Embryonic facial prominence (tissue), 1 donor: ENCODE measurements at regions not wholly inside any gene's neighbourhood (a gene's known extent, or its start where the extent isn't known, plus 50 kb on each side); places are given as distances from the start of the nearest gene placed in this dataset.

Experiments
- DNase-seq: peaks from one replicate; pipeline ENCODE4 v3.0.0-alpha.2; 2016; ENCODE audit errors: extremely low spot score

DNA sequence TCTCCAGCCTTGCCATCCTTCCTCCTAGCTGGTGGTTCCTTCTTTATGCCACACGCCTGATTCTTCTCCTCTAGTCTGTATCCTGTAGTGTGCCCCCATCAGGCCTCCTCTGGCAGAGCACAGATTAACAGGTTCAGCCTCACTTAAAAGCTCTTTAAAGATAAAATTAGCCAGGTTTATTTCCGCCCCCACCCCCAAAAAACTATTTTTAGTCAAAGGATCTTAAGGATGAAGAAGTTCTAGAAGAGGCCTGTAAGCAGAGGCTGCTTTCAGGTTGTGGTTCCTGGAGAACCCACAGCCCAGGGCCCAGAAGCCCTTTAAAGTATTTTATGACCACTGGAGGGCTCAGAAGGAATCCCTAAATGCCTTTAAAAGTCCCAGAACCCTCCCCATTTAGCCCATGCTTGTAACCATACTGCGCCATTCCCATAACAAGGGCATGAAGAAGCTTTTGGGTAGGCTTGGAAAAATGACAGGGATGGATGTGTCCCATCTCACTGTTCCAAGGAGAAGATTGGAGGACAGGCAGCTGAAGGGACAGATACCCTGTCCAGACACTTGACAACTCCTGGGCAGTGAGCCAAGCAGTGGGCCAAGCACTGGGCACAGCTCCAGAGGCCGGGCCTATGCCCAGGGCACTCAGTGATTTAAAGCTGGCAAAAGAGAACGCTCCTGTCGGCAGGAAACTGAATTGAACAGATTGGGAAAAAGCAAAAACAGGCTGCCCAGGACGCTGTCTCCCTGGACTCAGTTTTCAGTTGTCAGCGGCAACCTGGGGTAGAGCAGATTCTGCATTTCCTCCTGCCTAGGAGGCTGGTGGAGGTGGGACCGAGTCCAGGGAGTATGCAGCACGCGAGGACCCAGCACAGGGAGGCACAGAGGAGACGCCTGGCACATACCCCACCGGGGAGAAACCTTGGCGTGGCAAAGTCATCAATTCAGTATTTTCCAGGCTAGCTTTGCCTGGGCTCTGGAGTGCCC is 106.3 kb upstream of the SSBP2 start:
- DNase-seq, result no peak

DNA sequence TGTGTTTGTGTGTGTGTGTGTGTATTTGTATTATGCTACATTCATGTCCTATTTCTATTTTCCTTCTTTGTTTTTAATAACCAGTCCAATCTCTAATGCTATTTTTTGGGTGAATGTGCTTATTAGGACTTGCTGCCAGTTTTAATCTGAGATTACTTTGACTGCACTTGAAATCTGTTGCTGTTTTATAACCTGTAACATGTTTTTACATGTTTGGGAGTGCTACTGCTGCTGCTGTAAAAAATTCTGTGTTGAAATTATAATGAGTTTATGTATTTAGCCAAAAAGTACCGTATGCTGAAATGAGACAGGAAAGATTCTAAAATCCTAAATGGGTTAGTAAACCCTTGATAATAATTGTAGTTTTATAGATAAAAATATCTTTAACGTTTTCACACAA is 104.7 kb upstream of the SSBP2 start:
- no peak for DNase-seq

DNA sequence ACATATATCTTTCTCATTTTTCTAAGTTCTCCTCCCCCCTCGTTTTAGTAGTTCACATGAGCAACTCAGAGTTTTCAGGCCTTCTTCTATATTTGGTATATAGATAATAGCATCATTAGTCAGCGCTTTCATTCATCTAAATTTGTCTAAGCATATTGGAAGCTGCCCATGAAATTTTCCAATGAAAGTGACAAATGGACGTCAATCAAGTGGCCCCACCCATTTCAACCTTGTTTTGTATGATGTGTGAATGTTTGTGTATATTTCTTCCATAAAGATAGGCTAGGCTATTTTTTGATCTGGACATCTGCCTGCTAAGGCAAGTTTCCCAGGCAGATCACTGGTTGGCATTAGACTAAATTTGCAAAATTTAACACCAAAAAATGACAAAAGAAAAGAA is 104.0 kb upstream of the SSBP2 start:
- no peak for DNase-seq

DNA sequence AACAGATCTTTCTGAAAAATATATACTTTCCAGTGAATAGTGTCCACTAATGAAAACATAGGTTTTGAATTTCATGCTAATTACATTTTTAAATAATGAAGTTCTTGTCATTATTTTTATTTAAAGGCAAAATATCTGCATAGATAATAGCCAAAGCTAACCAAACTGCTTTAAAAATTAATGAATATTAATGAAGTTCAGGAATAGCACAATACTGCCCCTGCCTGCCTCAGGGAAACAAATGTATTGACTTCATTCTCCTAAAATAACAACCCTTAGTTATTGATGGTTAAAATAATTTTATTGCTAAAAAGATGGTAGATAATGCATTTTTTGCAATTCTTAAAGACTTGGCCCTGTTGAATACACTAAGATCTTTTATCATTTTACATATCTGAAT is 103.6 kb upstream of the SSBP2 start:
- DNase-seq, result no peak

DNA sequence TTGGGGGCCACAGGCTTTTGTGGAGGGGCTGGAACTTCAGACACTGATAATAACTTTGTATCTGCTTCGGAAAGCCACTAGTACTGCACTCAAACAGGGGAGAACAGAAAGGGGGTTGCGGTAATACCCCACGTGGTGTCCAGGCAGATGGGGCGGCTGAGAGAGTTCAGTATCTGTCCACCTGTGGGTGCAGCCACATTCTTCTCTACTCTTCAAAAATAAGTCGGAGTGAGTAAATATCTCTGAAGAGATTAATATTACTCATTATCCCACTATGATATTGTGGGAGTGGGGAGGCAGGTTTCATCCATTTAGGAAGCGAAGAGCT is 102.1 kb upstream of the SSBP2 start:
- DNase-seq, result no peak

DNA sequence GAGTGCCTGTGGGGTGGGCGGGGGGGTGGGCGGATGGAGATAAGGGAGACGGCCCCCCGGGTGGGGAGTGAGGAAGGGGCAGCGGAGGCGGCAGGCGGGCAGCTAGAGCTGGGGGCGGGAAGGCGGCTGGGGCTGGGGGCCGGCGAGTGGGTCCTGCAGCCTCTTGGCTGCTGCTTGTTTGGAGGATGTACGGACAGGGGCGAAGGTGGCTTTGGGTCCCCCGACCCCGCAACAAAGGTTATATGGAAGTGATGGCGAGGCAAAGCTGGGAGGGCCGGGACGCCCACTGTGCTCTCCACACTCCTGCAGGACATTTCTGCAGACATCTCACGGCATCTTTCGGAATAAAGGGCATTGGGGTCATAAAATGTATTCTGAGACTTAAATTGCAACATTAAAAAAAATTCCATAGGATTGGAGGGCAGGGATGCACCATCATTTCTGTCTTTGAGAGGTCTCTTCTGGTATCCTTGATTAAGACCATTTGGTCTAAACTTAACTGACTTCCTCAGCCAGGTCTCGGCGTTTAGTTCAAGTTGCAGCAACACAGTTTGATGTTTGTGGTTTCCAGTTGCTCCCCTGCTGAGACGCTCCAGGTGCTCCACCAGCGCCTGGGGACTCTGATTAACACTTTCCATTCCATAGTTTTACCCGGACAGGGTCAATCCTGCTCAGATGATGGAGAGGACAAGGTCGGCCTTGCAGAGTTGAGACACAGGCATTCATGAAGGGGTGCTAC is 101.6 kb upstream of the SSBP2 start:
- no peak for DNase-seq

DNA sequence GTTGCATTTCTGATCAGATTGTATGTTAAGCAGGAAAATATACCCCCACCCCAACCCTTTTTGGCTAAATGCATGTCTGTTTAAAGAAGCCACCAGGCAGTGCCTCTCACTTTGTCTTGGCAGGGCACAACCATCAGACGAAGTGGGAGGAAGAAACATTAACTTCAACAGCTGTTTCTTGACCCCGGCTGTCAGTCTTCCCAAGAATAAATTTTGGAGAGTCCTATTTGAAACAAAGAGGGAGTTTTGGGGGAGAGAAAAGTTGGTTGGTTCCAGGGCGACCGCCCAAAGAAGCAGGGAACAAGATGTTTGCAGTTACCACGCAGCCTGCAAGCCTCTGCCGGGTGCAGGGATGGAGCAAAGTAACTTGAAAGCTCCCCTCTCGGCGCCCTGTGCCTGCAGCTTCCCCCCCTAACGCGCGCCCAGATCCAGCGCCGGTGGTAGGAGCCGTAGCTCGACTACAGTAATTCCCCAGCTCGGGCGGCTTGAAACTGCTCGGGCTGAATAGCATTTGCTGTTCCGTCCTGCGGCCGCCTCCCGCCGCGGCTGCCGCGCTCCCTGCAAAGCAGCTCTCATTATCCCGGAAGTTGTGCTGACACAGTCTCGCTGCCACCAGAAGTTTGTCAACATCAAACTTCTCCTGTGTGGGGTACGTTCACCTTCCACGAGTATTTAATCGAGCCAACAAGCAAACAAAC is 100.7 kb upstream of the SSBP2 start:
- peak; percentile 95 for DNase-seq

DNA sequence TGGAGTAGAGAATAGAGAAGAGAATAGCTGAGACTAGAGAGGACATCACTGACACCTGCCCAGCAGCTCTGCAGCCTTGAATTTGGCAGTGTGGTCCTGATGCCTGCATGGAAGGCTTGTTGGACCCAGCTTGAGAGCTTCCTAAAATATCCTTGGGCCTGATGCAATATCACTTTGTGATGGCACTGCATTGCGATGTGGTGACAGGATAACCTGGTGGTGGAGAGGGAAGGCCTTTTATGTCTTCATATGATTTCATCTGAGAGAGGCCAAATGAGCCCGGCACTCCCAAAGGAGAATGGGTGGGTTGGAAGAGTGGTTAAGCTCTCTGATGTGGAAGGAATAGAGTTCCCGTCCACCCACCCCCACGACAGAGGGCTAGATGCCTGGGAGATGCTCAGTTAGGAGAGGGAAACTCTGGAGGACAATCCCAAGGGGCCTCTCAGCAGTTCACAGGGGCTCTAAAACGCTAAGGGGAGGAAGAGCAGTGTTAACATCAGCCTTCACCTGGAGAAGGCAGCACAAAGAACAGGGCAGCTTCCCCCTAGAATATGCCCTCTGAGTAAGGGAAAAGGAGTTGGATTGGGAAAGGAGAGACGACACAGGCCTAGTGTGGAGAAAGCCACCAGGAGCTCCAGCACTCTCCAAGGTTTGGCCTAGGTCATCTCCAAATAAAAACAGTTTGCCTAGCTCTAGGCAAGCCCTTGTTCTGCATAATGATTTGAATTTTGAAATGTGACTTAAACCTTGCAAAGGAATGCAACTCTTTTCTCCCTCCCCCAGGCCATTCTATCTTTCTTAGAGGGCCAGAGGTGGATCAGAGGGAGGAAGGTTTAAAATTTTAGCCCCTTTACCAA is 99.8 kb upstream of the SSBP2 start:
- DNase-seq, result no peak

DNA sequence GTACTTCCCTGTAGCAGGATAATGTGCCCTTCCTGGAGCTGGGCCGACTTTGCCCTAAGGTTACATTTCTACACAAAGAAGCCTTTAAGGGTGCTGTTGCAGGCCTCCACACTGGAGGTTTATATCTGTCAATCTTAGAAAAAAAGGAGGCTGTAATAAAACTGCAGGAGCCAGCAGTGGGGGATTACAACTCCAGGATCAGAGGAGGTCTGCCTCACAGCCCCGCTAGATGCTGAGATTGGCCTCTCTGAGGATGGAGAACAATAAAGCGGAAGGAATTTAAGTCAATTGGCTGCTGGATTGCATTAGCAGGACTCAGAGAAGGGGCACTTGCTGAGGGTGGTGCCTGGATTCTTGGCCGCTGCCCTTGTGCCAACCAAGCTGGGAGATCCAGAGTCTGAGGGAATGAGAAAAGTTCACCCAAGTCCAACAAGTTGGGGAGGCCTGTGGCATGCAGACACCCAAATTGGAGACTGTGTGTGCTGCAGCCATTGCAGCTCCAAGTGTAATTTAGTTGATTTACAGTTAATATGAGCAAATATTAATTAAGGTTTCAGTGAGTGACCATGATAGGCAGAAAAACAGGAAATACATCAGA is 99.0 kb upstream of the SSBP2 start:
- DNase-seq, result no peak

DNA sequence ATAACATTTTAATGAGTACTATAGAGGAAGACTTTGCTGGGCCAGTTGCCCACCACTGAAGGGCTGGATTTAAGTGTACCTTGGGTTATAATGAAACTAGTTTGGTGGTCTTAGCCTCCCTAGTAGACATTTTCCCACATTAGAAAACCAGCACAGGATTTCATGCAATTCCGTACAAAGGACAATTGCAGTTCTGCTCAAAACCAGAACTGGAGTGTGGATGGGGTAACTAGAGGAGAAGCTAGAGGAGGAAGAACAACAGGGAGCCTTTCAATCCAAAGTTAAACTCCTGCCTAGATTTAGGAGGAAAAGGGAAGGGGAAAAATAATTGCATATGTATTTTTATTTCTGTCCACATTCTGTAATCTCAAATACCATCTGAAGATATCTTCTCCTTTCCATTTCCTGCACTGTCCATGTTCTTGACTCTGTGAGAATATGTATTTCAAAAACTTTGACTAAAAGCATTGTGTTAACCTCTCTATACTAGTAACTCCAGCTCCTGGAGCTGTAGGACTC is 97.5 kb upstream of the SSBP2 start:
- DNase-seq, result no peak

DNA sequence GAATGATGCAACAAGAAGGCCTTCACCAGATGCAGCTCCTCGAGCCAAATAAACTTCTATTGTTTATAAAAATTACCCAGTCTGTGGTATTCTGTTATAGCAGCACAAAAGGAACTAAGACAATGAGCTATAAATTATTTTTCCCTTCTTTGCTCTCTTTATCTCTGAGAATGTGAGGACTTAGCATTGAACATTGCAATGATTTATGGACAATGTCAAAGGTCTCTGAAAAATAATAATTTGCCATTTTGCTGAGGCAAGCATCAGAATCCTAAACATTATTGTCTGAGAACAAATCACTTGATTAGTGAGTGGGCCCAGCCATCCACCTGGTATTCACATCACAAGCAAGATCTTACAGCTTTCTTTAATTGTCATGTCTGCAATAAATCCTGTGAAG is 95.4 kb upstream of the SSBP2 start:
- DNase-seq, result no peak

DNA sequence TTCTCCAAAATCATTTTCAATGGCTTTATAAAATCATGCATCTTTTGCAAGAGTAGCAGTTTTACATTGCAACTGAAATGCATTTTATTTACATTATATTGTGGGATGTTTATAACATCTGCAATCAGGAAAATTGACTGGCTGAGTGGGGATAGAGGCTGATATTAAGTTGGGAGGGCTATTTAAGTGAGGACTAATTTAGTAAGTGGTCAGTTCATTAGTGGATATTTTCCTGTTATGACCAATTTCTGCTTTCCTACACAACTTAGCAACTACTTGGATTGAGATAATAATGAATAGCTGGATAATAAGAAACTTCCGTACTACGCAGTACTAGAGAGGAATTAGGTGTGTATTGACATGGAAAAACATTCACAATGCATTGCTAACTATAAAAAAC is 92.9 kb upstream of the SSBP2 start:
- DNase-seq, result no peak

DNA sequence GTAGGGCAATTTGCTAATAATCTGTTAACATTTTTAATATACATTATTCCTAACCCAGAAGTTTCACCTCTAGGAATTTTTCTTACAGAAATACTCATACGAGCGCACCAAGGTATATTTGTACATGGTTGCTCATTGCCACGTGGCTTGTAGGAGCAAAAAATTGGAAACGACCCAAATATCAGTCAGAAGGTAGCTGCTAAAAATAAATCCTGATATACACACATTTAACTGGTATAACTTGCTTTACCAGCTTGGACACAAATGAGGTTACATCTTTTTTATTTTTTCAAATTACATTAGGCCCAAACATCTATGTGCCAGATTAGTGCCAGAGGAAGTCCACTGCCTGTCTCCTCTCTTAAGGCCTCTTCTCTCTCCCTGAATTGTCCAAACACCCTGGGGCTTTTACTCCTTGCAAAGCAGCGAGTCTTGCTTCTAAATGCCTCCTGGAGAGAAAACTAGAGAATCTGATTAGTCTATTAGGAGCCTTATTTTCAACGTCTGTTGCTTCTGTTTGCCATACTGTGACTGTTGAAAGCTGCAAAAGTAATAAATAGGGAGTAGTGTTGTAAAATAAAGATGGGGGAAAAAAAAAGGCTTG is 92.0 kb upstream of the SSBP2 start:
- DNase-seq, result no peak

DNA sequence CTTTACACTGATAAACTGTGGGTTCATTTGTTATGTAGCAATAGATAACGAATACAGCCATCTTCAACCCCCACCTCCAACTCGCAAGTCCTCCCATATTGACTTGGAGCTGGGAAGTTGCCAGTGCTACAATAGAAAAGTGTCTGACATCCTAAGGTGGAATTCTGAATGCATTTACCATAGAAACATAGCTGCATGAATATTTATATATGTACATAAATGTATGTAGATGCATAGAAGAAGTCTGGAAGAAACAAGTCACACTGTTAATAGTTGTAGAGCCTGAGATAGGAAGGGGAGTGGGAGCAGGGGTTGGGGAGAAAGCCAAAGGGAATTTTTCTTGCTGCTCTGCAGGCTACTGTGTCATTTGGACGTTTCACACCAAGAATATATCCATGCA is 88.1 kb upstream of the SSBP2 start:
- no peak for DNase-seq

DNA sequence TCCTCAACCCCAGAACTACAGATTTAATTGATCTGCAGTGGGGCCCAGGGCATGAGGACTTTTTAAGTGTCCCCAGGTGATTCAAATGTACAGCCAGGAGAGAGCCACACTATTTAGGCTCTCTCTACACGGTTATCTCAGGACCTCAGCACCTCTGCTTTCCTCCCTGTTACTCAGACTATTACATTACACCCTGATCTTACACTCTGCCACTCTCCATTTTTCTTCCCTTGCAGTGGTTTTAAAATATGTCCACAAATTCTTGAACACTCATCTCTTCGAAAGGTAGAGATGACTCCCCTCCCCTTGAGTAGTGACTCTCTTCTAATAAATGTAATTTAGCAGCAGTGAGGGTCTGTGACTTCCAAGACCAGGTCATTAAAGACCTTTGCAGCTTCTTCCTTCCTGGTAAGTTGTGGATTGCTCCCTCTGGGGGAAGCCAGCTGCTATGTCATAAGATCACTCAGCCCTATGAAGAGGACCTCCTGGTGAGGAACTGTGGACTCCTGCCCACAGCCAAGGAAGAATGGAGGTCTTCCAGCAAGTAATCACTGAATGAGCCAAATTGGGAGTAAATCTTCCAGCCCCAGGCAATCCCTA is 87.5 kb upstream of the SSBP2 start:
- no peak for DNase-seq

DNA sequence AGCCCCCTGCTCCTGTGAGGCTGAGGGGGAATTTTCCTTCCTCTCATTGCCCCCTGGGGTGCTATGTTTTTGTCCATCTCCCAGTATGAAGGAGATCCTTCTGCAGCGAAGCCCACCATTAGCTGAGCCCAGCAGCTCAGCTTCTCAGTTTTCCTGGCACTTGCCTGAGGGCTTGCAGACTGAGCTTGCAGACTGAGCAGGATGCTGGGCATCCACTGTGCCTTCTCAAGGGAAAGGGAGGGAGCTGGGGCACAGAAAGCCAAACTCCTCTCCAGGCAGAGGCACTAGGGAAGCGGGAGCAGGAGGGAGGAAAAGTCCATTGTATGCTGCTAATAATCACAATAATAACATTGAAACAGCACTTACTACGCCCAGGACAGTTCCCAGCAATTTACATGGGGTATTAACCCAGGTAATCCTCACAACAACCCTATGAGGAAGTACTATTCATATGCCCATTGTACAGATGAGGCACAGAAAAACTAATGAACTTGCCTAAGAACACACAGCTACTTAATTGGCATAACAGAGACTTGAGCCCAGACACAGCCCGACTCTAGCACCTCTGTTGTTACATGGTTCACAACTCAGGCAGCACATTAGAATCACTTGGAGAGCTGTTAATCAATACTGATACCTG is 86.9 kb upstream of the SSBP2 start:
- DNase-seq, result no peak

DNA sequence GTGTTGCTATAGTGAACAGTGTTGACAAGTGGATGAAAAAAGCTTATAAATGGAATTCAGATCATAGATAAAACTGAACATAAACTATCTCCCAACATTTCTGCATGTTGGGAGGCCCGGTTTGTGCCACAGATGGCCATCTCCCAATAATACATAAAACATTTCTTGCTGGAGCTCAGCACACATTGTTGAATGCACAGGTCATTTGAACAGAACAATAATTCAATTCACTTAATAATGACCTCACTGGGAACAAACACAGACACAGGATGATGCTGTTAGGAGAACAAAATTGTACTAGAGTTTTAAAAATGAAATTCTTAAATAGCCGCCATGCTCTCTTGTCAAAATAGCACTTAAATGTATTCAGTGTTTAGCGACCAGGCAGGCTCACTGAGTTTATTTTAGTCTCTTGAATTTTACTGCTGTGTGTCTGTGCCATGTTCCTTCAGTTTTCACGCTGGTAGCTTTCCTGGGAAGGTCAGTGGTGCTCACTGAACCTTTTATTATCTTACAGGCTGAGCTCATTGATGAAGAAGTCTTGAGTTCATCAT is 85.0 kb upstream of the SSBP2 start:
- DNase-seq, result no peak

DNA sequence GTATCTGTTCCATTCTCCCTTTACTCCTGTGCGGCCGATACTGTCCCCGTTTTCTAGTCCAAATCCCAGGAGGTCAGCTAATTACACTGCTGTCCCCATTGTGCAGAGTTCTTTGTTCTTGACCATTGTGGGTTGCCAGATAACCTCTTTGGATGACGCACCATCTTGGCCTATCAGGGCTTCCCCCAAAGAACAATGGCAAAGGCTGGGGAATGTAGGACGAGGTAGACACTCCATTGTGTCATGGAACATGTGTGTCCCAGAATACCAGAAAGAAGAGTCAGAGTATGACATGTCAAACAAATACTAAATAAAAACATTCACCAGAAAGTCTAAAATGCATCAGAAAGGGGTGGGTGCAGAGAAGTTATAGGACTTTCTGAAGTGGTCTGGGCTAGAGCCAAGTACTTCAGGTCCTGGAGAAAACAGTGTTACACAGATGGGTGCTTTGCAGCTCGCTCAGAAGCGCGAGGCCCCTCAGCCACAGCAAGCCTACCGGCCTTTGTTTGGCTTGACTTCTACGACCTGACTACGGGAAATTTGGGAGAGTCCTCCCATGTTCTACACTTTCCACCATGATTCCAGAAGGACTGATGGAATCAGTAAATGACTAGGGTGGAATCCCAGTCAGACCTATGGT is 83.2 kb upstream of the SSBP2 start:
- no peak for DNase-seq

DNA sequence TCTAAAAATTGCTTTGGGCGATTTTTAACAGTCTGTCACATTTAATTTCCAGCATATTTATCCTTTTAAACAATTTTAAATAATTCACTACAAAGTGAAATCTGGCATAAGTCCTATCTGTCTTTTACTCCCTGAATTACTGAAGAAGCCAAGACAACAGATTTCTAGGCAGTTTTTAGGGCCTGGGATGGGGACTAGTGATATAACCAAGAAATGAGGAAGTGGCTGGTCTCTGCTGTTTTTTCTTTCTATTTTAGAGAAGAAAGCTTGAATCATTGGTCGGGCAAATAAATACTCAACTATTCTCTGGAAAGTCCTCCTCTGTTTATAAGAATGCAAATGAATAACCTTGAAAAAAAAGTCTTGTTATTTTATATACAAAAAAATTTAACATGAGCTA is 79.7 kb upstream of the SSBP2 start:
- DNase-seq, result no peak
